ENCODE measurements at regions not wholly inside any gene's neighbourhood (a gene's known extent, or its start where the extent isn't known, plus 50 kb on each side); places are given as distances from the start of the nearest gene placed in this dataset.
"Not testable (repeated sequence)": the region's sequence is repeated elsewhere in the genome, so short reads cannot be mapped to it uniquely, and the experiment has no call there.

DNA sequence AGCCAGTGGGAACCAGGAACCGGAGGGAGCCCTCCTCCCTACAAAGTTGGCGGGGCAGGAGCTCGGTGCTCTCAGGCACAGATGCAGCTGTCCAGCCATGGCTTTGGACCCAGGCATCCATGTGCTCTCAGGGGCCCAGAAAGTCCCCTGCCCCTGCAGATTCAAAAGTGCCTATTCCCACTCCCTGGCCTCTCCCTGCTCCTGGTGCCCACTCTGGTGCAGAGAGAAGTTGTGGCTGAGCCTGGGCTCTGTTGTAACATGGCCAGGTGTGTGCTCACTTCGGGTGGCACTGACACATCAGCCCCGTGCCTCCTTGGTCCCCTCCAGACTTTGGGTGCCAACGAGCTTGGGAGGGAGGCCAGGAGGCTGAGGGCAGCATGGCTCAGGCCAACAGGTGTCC, 315.8 kb upstream of the KYNU start:
- no peak for DNase-seq (ENCODE audit: low spot score)
- no peak overlapping the region for H3K9ac ChIP-seq (ENCODE audit: low read depth in 1 of 2, low read length in 2 of 2)

DNA sequence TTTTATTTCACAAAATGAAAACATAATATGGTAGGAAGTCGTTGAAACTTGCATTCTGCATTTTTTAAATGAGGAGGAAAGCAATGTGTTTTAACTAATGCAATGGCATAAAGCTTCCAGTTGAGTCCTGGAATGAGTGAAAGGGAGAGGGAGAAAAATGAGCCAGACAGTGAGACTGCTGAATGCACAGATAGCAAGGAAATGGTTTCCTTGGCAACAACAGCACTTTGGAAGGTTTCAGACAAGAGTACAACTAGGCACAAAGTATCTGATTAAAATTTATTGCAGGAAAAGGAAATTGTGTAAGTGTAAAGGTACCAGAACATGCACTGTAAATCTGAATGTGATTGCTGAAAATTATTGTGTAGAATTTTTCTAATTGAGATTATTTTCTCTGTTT, 320.1 kb upstream of the KYNU start:
- Histone ChIP-seq H3K27me3 (ENCODE audit: control insufficient read depth in 4 of 4, insufficient read depth in 4 of 4, low read length in 3 of 4) (no peaks in the 10 kb centered on the region), H3K36me3 (ENCODE audit: control insufficient read depth in 4 of 4, insufficient read depth in 3 of 4, low read depth in 1 of 4, low read length in 3 of 4) (no peaks in the 10 kb centered on the region), H3K9ac (ENCODE audit: low read depth in 1 of 2, low read length in 2 of 2) (no peak overlapping the region), H3K27ac (ENCODE audit: low read depth in 1 of 2, low read length in 2 of 2) (no peak overlapping the region), H3K9me3 (ENCODE audit: control insufficient read depth in 4 of 4, low read length in 3 of 4) (no peaks in the 10 kb centered on the region), H3K4me1 (ENCODE audit: control insufficient read depth in 4 of 4, insufficient read depth in 4 of 4, low read length in 3 of 4) (no peaks in the 10 kb centered on the region), H3K4me3 (ENCODE audit: low read depth in 1 of 3, low read length in 3 of 3) (no peak overlapping the region)
- 34% methylated on average over 1 of the region's 1 CpG for WGBS
- DNase-seq (ENCODE audit: low spot score), result no peak
- no peak for TF ChIP-seq RXRA (IDR thresholded peaks at IDR 0.05)
- TF ChIP-seq MAX (IDR thresholded peaks at IDR 0.05), result no peak
- no peak for TF ChIP-seq FOXA1 (IDR thresholded peaks at IDR 0.05)
- TF ChIP-seq GABPA (IDR thresholded peaks at IDR 0.05 in 1 of 2, conservative IDR thresholded peaks at IDR 0.05 in 1 of 2), result no peak
- no peak for TF ChIP-seq SP1 (IDR thresholded peaks at IDR 0.05)
- no peak for TF ChIP-seq FOXA2 (IDR thresholded peaks at IDR 0.05)
- no peak for TF ChIP-seq JUND (IDR thresholded peaks at IDR 0.05)

More for the DNA sequence above, 315.8 kb upstream of the KYNU start:
- H3K27me3 ChIP-seq (ENCODE audit: control insufficient read depth in 4 of 4, insufficient read depth in 4 of 4, low read length in 3 of 4), result no peaks in the 10 kb centered on the region
- no peaks in the 10 kb centered on the region for H3K36me3 ChIP-seq (ENCODE audit: control insufficient read depth in 4 of 4, insufficient read depth in 3 of 4, low read depth in 1 of 4, low read length in 3 of 4)
- no peak for TF ChIP-seq RAD21 (IDR thresholded peaks at IDR 0.05)
- TF ChIP-seq FOXA1 (IDR thresholded peaks at IDR 0.05), result no peak
- TF ChIP-seq SP1 (IDR thresholded peaks at IDR 0.05), result no peak
- no peak for TF ChIP-seq FOXA2 (IDR thresholded peaks at IDR 0.05)
- TF ChIP-seq MAX (IDR thresholded peaks at IDR 0.05), result no peak
- no peak for TF ChIP-seq TAF1 (conservative IDR thresholded peaks at IDR 0.05)
- TF ChIP-seq YY1 (IDR thresholded peaks at IDR 0.05), result no peak
- TF ChIP-seq HNF4A (conservative IDR thresholded peaks at IDR 0.05), result no peak
- TF ChIP-seq NR2F2 (IDR thresholded peaks at IDR 0.05), result no peak
- TF ChIP-seq HNF4G (IDR thresholded peaks at IDR 0.05), result no peak
- TF ChIP-seq REST (IDR thresholded peaks at IDR 0.05), result no peak
- TF ChIP-seq GABPA (IDR thresholded peaks at IDR 0.05 in 1 of 2, conservative IDR thresholded peaks at IDR 0.05 in 1 of 2), result no peak
- 81% methylated on average over 6 of the region's 6 CpGs for WGBS
- no peaks in the 10 kb centered on the region for H3K9me3 ChIP-seq (ENCODE audit: control insufficient read depth in 4 of 4, low read length in 3 of 4)
- no peaks in the 10 kb centered on the region for H3K4me1 ChIP-seq (ENCODE audit: control insufficient read depth in 4 of 4, insufficient read depth in 4 of 4, low read length in 3 of 4)
- H3K27ac ChIP-seq (ENCODE audit: low read depth in 1 of 2, low read length in 2 of 2), result no peak overlapping the region
- no peak overlapping the region for H3K4me3 ChIP-seq (ENCODE audit: low read depth in 1 of 3, low read length in 3 of 3)

GRCh38 chr2:142545999-142546398, 331.5 kb upstream of the KYNU start:
- H3K27ac ChIP-seq (ENCODE audit: low read depth in 1 of 2, low read length in 2 of 2); H3K9me3 ChIP-seq (ENCODE audit: control insufficient read depth in 4 of 4, low read length in 3 of 4); H3K36me3 ChIP-seq (ENCODE audit: control insufficient read depth in 4 of 4, insufficient read depth in 3 of 4, low read depth in 1 of 4, low read length in 3 of 4); H3K27me3 ChIP-seq (ENCODE audit: control insufficient read depth in 4 of 4, insufficient read depth in 4 of 4, low read length in 3 of 4); H3K4me3 ChIP-seq (ENCODE audit: low read depth in 1 of 3, low read length in 3 of 3); H3K9ac ChIP-seq (ENCODE audit: low read depth in 1 of 2, low read length in 2 of 2); H3K4me1 ChIP-seq (ENCODE audit: control insufficient read depth in 4 of 4, insufficient read depth in 4 of 4, low read length in 3 of 4); DNase-seq (ENCODE audit: low spot score): not testable (repeated sequence)
- 96% methylated on average over 30 of the region's 30 CpGs for WGBS
